Endodermal cell (in vitro differentiated cells): ENCODE measurements at regions not wholly inside any gene's neighbourhood (a gene's known extent, or its start where the extent isn't known, plus 50 kb on each side); places are given as distances from the start of the nearest gene placed in this dataset.

Experiments used
- DNase-seq: peaks from one replicate; pipeline ENCODE4 v3.0.0-alpha.2; 2017
- H3K27ac ChIP-seq: 2 replicates; pipeline ENCODE4 v1.5.1; 2013; ENCODE audit warnings: mild to moderate bottlenecking, low read depth, low read length, moderate library complexity
- H3K27me3 ChIP-seq: 2 replicates; pipeline ENCODE4 v1.6.1; 2013; ENCODE audit warnings: mild to moderate bottlenecking, low read length, moderate library complexity; ENCODE audit not compliant: insufficient read depth, control insufficient read depth, poor library complexity, severe bottlenecking
- H3K36me3 ChIP-seq: 2 replicates; pipeline ENCODE4 v1.7.0; 2013; ENCODE audit warnings: mild to moderate bottlenecking, low read length, moderate library complexity; ENCODE audit not compliant: control insufficient read depth, insufficient read depth
- H3K4me1 ChIP-seq: one replicate; pipeline ENCODE4 v1.7.0; 2013; ENCODE audit warnings: low read length; ENCODE audit not compliant: control insufficient read depth, insufficient read depth
- H3K4me3 ChIP-seq: 2 replicates; pipeline ENCODE4 v1.5.1; 2013; ENCODE audit warnings: mild to moderate bottlenecking, low read length, moderate library complexity
- H3K9ac ChIP-seq: 2 replicates; pipeline ENCODE4 v1.6.1; 2013; ENCODE audit warnings: mild to moderate bottlenecking, low read length, moderate library complexity; ENCODE audit not compliant: poor library complexity, severe bottlenecking; ENCODE audit errors: extremely low read depth
- H3K9me3 ChIP-seq: 2 replicates; pipeline ENCODE4 v1.6.1; 2013; ENCODE audit warnings: mild to moderate bottlenecking, low read length, moderate library complexity; ENCODE audit not compliant: control insufficient read depth
- H3K27ac Mint-ChIP-seq: 2 replicates; pipeline ENCODE4 v1.8.0; 2020; ENCODE audit warnings: mixed read lengths
- H3K27me3 Mint-ChIP-seq: 2 replicates; pipeline ENCODE4 v1.8.0; 2021; ENCODE audit warnings: mild to moderate bottlenecking, mixed read lengths; ENCODE audit not compliant: insufficient read depth
- H3K36me3 Mint-ChIP-seq: 2 replicates; pipeline ENCODE4 v1.8.0; 2020; ENCODE audit warnings: low read depth, mixed read lengths
- H3K4me1 Mint-ChIP-seq: 2 replicates; pipeline ENCODE4 v1.8.0; 2020; ENCODE audit warnings: mixed read lengths
- H3K4me3 Mint-ChIP-seq: 2 replicates; pipeline ENCODE4 v1.8.0; 2020; ENCODE audit warnings: mild to moderate bottlenecking, moderate library complexity, mixed read lengths
- H3K9me3 Mint-ChIP-seq: 2 replicates; pipeline ENCODE4 v1.8.0; 2020; ENCODE audit warnings: mild to moderate bottlenecking, mixed read lengths
- WGBS, 2 experiments: methylation state at CpG; one replicate each; pipeline versions ENCODE4 v1.1.5 to v1.1.7; 2013; ENCODE audit warnings: missing lambda C conversion rate in 2 of 2, mixed read lengths in 1 of 2; ENCODE audit not compliant: insufficient coverage in 1 of 2, insufficient read length in 1 of 2; 5-methylcytosine and 5-hydroxymethylcytosine counted together
- TF ChIP-seq, protein P1 (sequence below): fragments of 200-600 bp; sonication (generic); conservative IDR thresholded peaks from 2 replicates; pipeline ENCODE4 v1.5.0; 2021; ENCODE audit warnings: antibody characterized with exemption, mild to moderate bottlenecking

GRCh38 chr7:16235147-16236114 lies 185.9 kb downstream of the CRPPA start:
- no peak for DNase-seq
- Mint-ChIP-seq H3K36me3 (peaks cover 9% of the 10 kb centered on the region), H3K4me1 (no peaks in the 10 kb centered on the region), H3K27me3 (no peaks in the 10 kb centered on the region), H3K9me3 (peaks cover 18% of the 10 kb centered on the region), H3K27ac (no peak overlapping the region), H3K4me3 (no peak overlapping the region)
- no peak overlapping the region for H3K9ac ChIP-seq
- WGBS, 2 experiments, result 93 to 95% methylated on average over 3 to 5 of the region's 5 CpGs
- no peak overlapping the region for H3K27ac ChIP-seq
- TF ChIP-seq, protein P1, sequence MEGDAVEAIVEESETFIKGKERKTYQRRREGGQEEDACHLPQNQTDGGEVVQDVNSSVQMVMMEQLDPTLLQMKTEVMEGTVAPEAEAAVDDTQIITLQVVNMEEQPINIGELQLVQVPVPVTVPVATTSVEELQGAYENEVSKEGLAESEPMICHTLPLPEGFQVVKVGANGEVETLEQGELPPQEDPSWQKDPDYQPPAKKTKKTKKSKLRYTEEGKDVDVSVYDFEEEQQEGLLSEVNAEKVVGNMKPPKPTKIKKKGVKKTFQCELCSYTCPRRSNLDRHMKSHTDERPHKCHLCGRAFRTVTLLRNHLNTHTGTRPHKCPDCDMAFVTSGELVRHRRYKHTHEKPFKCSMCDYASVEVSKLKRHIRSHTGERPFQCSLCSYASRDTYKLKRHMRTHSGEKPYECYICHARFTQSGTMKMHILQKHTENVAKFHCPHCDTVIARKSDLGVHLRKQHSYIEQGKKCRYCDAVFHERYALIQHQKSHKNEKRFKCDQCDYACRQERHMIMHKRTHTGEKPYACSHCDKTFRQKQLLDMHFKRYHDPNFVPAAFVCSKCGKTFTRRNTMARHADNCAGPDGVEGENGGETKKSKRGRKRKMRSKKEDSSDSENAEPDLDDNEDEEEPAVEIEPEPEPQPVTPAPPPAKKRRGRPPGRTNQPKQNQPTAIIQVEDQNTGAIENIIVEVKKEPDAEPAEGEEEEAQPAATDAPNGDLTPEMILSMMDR, result no peak
- H3K27me3 ChIP-seq, result no peaks in the 10 kb centered on the region
- H3K36me3 ChIP-seq, result no peaks in the 10 kb centered on the region
- no peak overlapping the region for H3K4me3 ChIP-seq
- no peaks in the 10 kb centered on the region for H3K4me1 ChIP-seq
- peaks cover 24% of the 10 kb centered on the region for H3K9me3 ChIP-seq

DNA sequence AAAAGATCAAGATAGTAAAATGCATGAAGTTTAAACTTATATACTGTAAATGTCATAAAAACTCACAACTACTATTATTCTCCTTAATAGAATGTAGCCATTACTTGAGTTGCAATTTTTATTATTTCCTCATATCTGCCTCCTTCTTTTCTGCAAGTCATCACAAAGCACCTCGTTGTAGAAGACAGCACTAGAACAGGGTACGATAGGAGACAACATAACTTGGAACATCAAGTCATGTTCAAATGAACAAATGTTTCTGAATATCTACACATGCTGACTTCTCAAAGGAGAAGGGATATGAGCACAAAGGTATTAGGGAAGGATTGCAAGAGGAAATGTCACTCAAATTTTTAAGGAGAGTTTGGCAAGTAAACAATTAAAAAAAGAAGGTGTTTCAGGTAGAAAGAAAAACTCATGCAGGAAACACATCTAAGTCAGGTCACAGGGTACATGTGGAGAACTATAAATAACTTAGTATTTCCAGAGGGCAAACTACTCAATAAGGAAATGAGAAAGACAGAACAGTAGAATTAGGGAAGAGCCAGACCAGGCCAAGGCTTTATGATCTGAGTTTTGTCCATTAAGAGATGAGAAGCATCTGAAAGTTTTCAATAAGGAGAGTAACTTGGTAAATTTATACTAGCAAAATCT lies 186.7 kb downstream of the CRPPA start:
- Mint-ChIP-seq H3K27me3 (no peaks in the 10 kb centered on the region), H3K4me1 (no peaks in the 10 kb centered on the region), H3K36me3 (peaks cover 12% of the 10 kb centered on the region), H3K4me3 (no peak overlapping the region), H3K27ac (no peak overlapping the region), H3K9me3 (peaks cover 26% of the 10 kb centered on the region)
- Histone ChIP-seq H3K4me3 (no peak overlapping the region), H3K4me1 (no peaks in the 10 kb centered on the region), H3K27ac (no peak overlapping the region), H3K27me3 (no peaks in the 10 kb centered on the region), H3K9me3 (peaks cover 32% of the 10 kb centered on the region), H3K36me3 (no peaks in the 10 kb centered on the region), H3K9ac (no peak overlapping the region)
- DNase-seq, result no peak
- 94 to 100% methylated on average over 1 to 2 of the region's 2 CpGs for WGBS, 2 experiments
- TF ChIP-seq, protein P1, result no peak

DNA sequence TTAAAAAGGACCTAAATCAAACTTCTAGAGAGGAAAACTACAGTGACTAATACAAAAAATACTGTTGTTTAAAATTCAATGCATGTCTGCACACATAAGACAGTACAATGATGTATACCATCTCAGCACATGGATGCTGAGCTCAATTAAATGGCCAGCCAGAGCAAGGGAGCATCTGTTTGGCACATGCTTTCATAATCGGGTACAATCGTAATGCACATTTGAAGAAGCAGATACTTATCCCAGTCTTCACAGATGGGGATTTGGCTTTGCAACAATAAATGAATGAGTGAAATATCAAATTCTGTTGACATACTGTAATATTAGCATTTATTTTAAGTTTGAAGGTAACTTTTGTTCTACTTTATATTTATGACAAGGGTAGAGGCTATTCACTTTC lies 187.8 kb downstream of the CRPPA start:
- no peak overlapping the region for H3K27ac ChIP-seq
- Mint-ChIP-seq H3K4me3 (no peak overlapping the region), H3K27me3 (no peaks in the 10 kb centered on the region), H3K9me3 (peaks cover 28% of the 10 kb centered on the region), H3K27ac (no peak overlapping the region), H3K4me1 (no peaks in the 10 kb centered on the region), H3K36me3 (peaks cover 12% of the 10 kb centered on the region)
- no peak for DNase-seq
- H3K9ac ChIP-seq, result no peak overlapping the region
- no peak overlapping the region for H3K4me3 ChIP-seq
- 96 to 100% methylated on average over 2 of the region's 2 CpGs for WGBS, 2 experiments
- H3K27me3 ChIP-seq, result no peaks in the 10 kb centered on the region
- no peaks in the 10 kb centered on the region for H3K4me1 ChIP-seq
- TF ChIP-seq, protein P1, result no peak
- no peaks in the 10 kb centered on the region for H3K36me3 ChIP-seq
- H3K9me3 ChIP-seq, result peaks cover 36% of the 10 kb centered on the region
